Uterus (tissue), 3 donors: ENCODE measurements at regions not wholly inside any gene's neighbourhood (a gene's known extent, or its start where the extent isn't known, plus 50 kb on each side); places are given as distances from the start of the nearest gene placed in this dataset.

ENCODE experiments used
- DNase-seq, 2 donors: peaks; one replicate each; pipeline ENCODE4 v3.0.0-alpha.2; 2019 to 2020
- H3K27ac ChIP-seq, 2 donors: fragments of 200-600 bp; sonication (generic); 1 replicate in 1 of 2; 2 replicates in 1 of 2; pipeline ENCODE4 v1.5.1; 2016 to 2018
- H3K27me3 ChIP-seq, 2 donors: fragments of 200-600 bp; sonication (generic); one replicate each; pipeline ENCODE4 v1.5.1; 2018 to 2019; ENCODE audit warnings: control low read depth in 1 of 2
- H3K36me3 ChIP-seq, 2 donors: fragments of 200-600 bp; sonication (generic); one replicate each; pipeline ENCODE4 v1.5.1; 2019; ENCODE audit warnings: control low read depth in 1 of 2
- H3K4me1 ChIP-seq, 2 donors: fragments of 200-600 bp; sonication (generic); one replicate each; pipeline ENCODE4 v1.5.1; 2018 to 2019; ENCODE audit warnings: control low read depth in 1 of 2
- H3K4me3 ChIP-seq, 2 donors: fragments of 200-600 bp; sonication (generic); 1 replicate in 1 of 2; 2 replicates in 1 of 2; pipeline ENCODE4 v1.5.1; 2018 to 2019; ENCODE audit warnings: mild to moderate bottlenecking in 1 of 2
- H3K9me3 ChIP-seq, 2 donors: fragments of 200-600 bp; sonication (generic); one replicate each; pipeline ENCODE4 v1.5.1; 2019; ENCODE audit warnings: control low read depth in 1 of 2
- CTCF ChIP-seq, 4 experiments: fragments of 200-600 bp in 2 of 4; fragments of 450-650 bp in 2 of 4; sonication (generic) in 2 of 4; IDR thresholded peaks; one replicate each; pipeline ENCODE4 v1.5.1; 2016 to 2019; ENCODE audit warnings: antibody characterized with exemption in 4 of 4, mild to moderate bottlenecking in 2 of 4, moderate library complexity in 1 of 4
- POLR2A ChIP-seq, 2 donors: fragments of 450-650 bp; IDR thresholded peaks; one replicate each; pipeline ENCODE4 v1.6.1; 2016; ENCODE audit warnings: antibody characterized with exemption in 2 of 2, mild to moderate bottlenecking in 1 of 2, moderate library complexity in 1 of 2
- intact Hi-C: fragments of 100-400 bp; cut with DNase I; formaldehyde crosslinking; loops from one replicate; pipeline ENCODE4 v1.15.1; 2023; ENCODE audit warnings: low total_unique reads
- donor health status: DM: yes; HTN: yes; CAD: no.

- Histone ChIP-seq H3K27me3 (peaks cover 0 to 4% of the 10 kb centered on the region in 2 donors), H3K4me1 (no peaks in the 10 kb centered on the region), H3K36me3 (no peaks in the 10 kb centered on the region), H3K27ac (no peak overlapping the region), H3K9me3 (no peaks in the 10 kb centered on the region), H3K4me3 (no peak overlapping the region)
- intact Hi-C loops: no loop called here
- DNase-seq: no peak
- TF ChIP-seq CTCF (IDR thresholded peaks at IDR 0.05) (no peak), POLR2A (IDR thresholded peaks at IDR 0.05) (no peak)
These were observed 369.5 kb upstream of the CAMK1G start for GRCh38 chr1:209213989-209214388.

- H3K4me1 ChIP-seq: no peaks in the 10 kb centered on the region
- H3K36me3 ChIP-seq: no peaks in the 10 kb centered on the region
- H3K9me3 ChIP-seq: no peaks in the 10 kb centered on the region
- intact Hi-C loops: no loop called here
- no peak overlapping the region for H3K4me3 ChIP-seq
- H3K27me3 ChIP-seq: peaks cover 0 to 4% of the 10 kb centered on the region in 2 donors
- no peak for TF ChIP-seq CTCF (IDR thresholded peaks at IDR 0.05)
- TF ChIP-seq POLR2A (IDR thresholded peaks at IDR 0.05): no peak
- DNase-seq: no peak
- no peak overlapping the region for H3K27ac ChIP-seq
These were observed 367.7 kb upstream of the CAMK1G start for GRCh38 chr1:209215826-209216225.

- Histone ChIP-seq H3K9me3 (no peaks in the 10 kb centered on the region), H3K27ac (no peak overlapping the region), H3K36me3 (no peaks in the 10 kb centered on the region), H3K4me1 (no peaks in the 10 kb centered on the region), H3K27me3 (peaks cover 0 to 4% of the 10 kb centered on the region in 2 donors), H3K4me3 (no peak overlapping the region)
- no peak for DNase-seq
- TF ChIP-seq POLR2A (IDR thresholded peaks at IDR 0.05) (no peak), CTCF (IDR thresholded peaks at IDR 0.05) (no peak)
- intact Hi-C loops: no loop called here
These were observed 365.4 kb upstream of the CAMK1G start for GRCh38 chr1:209218113-209218512.

- DNase-seq: no peak
- intact Hi-C loops: no loop called here
- H3K27ac ChIP-seq: no peak overlapping the region
- no peaks in the 10 kb centered on the region for H3K9me3 ChIP-seq
- H3K4me1 ChIP-seq: no peaks in the 10 kb centered on the region
- no peak overlapping the region for H3K4me3 ChIP-seq
- TF ChIP-seq CTCF (IDR thresholded peaks at IDR 0.05) (no peak), POLR2A (IDR thresholded peaks at IDR 0.05) (no peak)
- peaks cover 0 to 4% of the 10 kb centered on the region in 2 donors for H3K27me3 ChIP-seq
- H3K36me3 ChIP-seq: no peaks in the 10 kb centered on the region
These were observed 364.5 kb upstream of the CAMK1G start for GRCh38 chr1:209218981-209219380.

- Histone ChIP-seq H3K4me1 (no peaks in the 10 kb centered on the region), H3K27ac (no peak overlapping the region), H3K9me3 (no peaks in the 10 kb centered on the region), H3K4me3 (no peak overlapping the region), H3K27me3 (no peaks in the 10 kb centered on the region), H3K36me3 (no peaks in the 10 kb centered on the region)
- TF ChIP-seq POLR2A (IDR thresholded peaks at IDR 0.05) (no peak), CTCF (IDR thresholded peaks at IDR 0.05) (no peak)
- intact Hi-C loops: no loop called here
- no peak for DNase-seq
These were observed 363.6 kb upstream of the CAMK1G start for GRCh38 chr1:209219791-209220524.
